IPS-15b (cell line): ENCODE measurements at regions not wholly inside any gene's neighbourhood (a gene's known extent, or its start where the extent isn't known, plus 50 kb on each side); places are given as distances from the start of the nearest gene placed in this dataset.
A peak's percentile ranks its signal among the peaks of the same experiment; 100 is the strongest.
"Not testable (repeated sequence)": the region's sequence is repeated elsewhere in the genome, so short reads cannot be mapped to it uniquely, and the experiment has no call there.

Experiments used
- H3K27me3 ChIP-seq: one replicate; pipeline ENCODE4 v1.6.1; 2013; ENCODE audit warnings: low read length; ENCODE audit not compliant: control insufficient read depth, insufficient read depth
- H3K36me3 ChIP-seq: one replicate; pipeline ENCODE4 v1.6.1; 2013; ENCODE audit warnings: low read length; ENCODE audit not compliant: control insufficient read depth, insufficient read depth
- H3K4me1 ChIP-seq: one replicate; pipeline ENCODE4 v1.6.1; 2013; ENCODE audit warnings: mild to moderate bottlenecking, low read length; ENCODE audit not compliant: control insufficient read depth, insufficient read depth
- H3K4me3 ChIP-seq: one replicate; pipeline ENCODE4 v1.5.1; 2013; ENCODE audit warnings: low read depth, low read length
- H3K9ac ChIP-seq: one replicate; pipeline ENCODE4 v1.6.1; 2013; ENCODE audit warnings: low read depth, mild to moderate bottlenecking, low read length
- H3K9me3 ChIP-seq: one replicate; pipeline ENCODE4 v1.6.1; 2013; ENCODE audit warnings: mild to moderate bottlenecking, low read length; ENCODE audit not compliant: control insufficient read depth, insufficient read depth

DNA sequence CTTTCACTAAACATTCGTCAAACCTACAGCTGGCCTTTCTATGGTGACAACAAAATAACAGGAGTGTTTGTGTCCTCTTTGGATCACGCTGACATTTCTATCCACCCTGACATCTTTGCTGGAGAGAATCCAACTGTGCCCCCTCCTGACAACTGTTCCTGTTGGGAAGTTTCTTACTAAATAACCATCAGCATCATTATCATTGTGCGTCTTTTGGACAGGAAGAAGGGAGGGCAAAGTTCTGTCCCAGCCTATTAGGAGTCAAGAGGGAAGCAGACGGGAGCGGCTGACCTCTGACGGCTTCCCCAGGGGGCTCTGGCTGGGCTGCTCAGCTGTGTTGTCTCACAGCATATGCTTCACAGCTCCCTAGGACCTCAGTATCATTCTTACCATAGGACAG lies 195.9 kb upstream of the SULF2 start:
- H3K9me3 ChIP-seq: no peaks in the 10 kb centered on the region
- no peaks in the 10 kb centered on the region for H3K4me1 ChIP-seq
- H3K36me3 ChIP-seq: no peaks in the 10 kb centered on the region
- no peak overlapping the region for H3K9ac ChIP-seq
- no peaks in the 10 kb centered on the region for H3K27me3 ChIP-seq
- no peak overlapping the region for H3K4me3 ChIP-seq

DNA sequence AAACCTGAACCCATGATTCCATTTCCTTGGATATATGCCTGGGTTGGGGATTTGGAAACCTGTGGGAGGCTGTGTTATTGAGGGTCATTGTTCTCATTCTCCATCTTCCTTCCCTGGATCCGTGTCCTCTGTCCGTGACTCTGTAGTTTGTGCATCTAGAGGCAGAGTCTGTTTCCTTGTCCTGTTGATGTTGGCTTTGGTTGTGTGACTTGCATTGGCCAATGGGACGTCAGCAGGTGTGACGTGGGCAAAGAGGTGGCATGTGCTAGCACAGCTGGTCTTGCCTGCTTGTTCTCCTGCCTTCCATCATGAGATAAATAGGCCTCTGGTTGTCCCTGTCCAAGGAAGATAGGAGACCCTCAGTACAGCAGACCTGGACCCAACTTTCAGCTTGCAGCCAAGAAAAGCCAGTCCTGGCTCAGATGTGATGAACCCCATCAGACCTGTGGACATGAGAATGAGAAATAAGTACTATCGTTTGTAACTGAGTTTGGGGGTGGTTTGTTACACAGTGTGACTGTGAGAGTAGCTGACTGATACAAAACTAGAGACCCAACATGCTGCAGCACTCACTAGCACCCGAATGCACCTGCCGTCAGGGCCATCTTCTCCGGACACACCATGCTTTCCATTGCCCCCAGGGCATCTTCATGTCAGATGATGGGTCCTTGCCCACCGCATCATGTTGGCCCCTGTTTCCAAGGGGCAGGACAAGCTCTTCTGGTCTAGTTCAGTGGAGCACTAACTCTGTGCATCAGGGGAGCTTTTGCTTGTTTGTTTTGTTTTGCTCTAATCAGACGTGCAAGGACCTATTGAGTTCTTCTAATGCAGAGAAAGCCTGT lies 195.3 kb upstream of the SULF2 start:
- Histone ChIP-seq H3K9ac (no peak overlapping the region), H3K36me3 (no peaks in the 10 kb centered on the region), H3K9me3 (no peaks in the 10 kb centered on the region), H3K4me3 (no peak overlapping the region), H3K4me1 (no peaks in the 10 kb centered on the region), H3K27me3 (no peaks in the 10 kb centered on the region)

GRCh38 chr20:47979361-47980095 lies 194.2 kb upstream of the SULF2 start:
- H3K4me3 ChIP-seq, H3K27me3 ChIP-seq, H3K9me3 ChIP-seq, H3K9ac ChIP-seq, H3K4me1 ChIP-seq, H3K36me3 ChIP-seq: not testable (repeated sequence)

- H3K4me1 ChIP-seq, H3K9ac ChIP-seq, H3K27me3 ChIP-seq, H3K9me3 ChIP-seq, H3K36me3 ChIP-seq, H3K4me3 ChIP-seq: not testable (repeated sequence)
Measured at GRCh38 chr20:47978428-47979120, 193.3 kb upstream of the SULF2 start.

GRCh38 chr20:47977789-47978252 lies 192.5 kb upstream of the SULF2 start:
- H3K9me3 ChIP-seq, H3K4me3 ChIP-seq, H3K9ac ChIP-seq, H3K4me1 ChIP-seq, H3K36me3 ChIP-seq, H3K27me3 ChIP-seq: not testable (repeated sequence)

- H3K36me3 ChIP-seq, H3K9ac ChIP-seq, H3K4me3 ChIP-seq, H3K9me3 ChIP-seq, H3K4me1 ChIP-seq, H3K27me3 ChIP-seq: not testable (repeated sequence)
Measured at GRCh38 chr20:47977017-47977788, 191.9 kb upstream of the SULF2 start.

GRCh38 chr20:47974234-47974878 lies 189.1 kb upstream of the SULF2 start:
- no peaks in the 10 kb centered on the region for H3K36me3 ChIP-seq
- H3K9ac ChIP-seq: no peak overlapping the region
- no peaks in the 10 kb centered on the region for H3K9me3 ChIP-seq
- H3K27me3 ChIP-seq: no peaks in the 10 kb centered on the region
- H3K4me3 ChIP-seq: no peak overlapping the region
- H3K4me1 ChIP-seq: peaks cover 9% of the 10 kb centered on the region

GRCh38 chr20:47973519-47974233 lies 188.4 kb upstream of the SULF2 start:
- no peaks in the 10 kb centered on the region for H3K9me3 ChIP-seq
- no peak overlapping the region for H3K9ac ChIP-seq
- peaks cover 9% of the 10 kb centered on the region for H3K4me1 ChIP-seq
- H3K36me3 ChIP-seq: no peaks in the 10 kb centered on the region
- no peak overlapping the region for H3K4me3 ChIP-seq
- H3K27me3 ChIP-seq: no peaks in the 10 kb centered on the region

DNA sequence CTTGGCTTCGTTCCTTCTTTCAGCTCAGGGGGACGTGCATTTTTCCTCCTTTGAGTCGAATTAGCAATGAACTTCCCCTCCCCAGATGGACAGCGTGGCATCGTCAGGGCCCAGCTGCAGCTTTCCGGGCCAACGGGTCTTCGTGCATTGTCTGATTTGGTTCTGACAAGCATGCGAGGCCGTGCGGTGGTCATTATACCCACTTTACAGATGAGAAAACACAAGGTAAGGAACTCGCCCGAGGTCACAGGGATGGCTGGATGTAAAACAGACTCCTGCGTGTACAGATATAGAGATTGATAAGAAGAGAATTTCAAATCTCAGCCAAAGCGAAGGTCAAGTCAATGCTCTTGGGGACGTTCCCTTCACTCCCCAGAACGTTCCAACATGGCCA lies 187.6 kb upstream of the SULF2 start:
- Histone ChIP-seq H3K9ac (no peak overlapping the region), H3K9me3 (no peaks in the 10 kb centered on the region), H3K4me3 (no peak overlapping the region), H3K27me3 (no peaks in the 10 kb centered on the region), H3K4me1 (peaks cover 9% of the 10 kb centered on the region), H3K36me3 (no peaks in the 10 kb centered on the region)

GRCh38 chr20:47972297-47972915 lies 187.1 kb upstream of the SULF2 start:
- not testable (repeated sequence) for H3K4me3 ChIP-seq, H3K27me3 ChIP-seq, H3K36me3 ChIP-seq, H3K4me1 ChIP-seq, H3K9me3 ChIP-seq
- peak overlapping the region; percentile 5 for H3K9ac ChIP-seq
